Neuronal stem cell (in vitro differentiated cells): ENCODE measurements at regions not wholly inside any gene's neighbourhood (a gene's known extent, or its start where the extent isn't known, plus 50 kb on each side); places are given as distances from the start of the nearest gene placed in this dataset.

ENCODE experiments used
- DNase-seq: peaks from one replicate; pipeline ENCODE4 v3.0.0-alpha.2; 2013; ENCODE audit warnings: low spot score
- H2AFZ ChIP-seq: one replicate; pipeline ENCODE4 v1.6.1; 2013; ENCODE audit warnings: mild to moderate bottlenecking, low read length, inconsistent platforms
- H2AK5ac ChIP-seq: 2 replicates; pipeline ENCODE4 v1.6.1; 2013; ENCODE audit warnings: low read depth, mild to moderate bottlenecking, inconsistent platforms, low read length, moderate library complexity, mixed read lengths
- H2BK120ac ChIP-seq: 2 replicates; pipeline ENCODE4 v1.6.1; 2013; ENCODE audit warnings: low read depth, mild to moderate bottlenecking, inconsistent platforms, low read length, moderate library complexity, mixed read lengths
- H2BK12ac ChIP-seq: one replicate; pipeline ENCODE4 v1.6.1; 2013; ENCODE audit warnings: low read length, inconsistent platforms
- H2BK15ac ChIP-seq: 2 replicates; pipeline ENCODE4 v1.6.1; 2013; ENCODE audit warnings: mild to moderate bottlenecking, low read length, inconsistent platforms, mixed read lengths
- H2BK5ac ChIP-seq: one replicate; pipeline ENCODE4 v1.6.1; 2013; ENCODE audit warnings: inconsistent platforms, mild to moderate bottlenecking, low read length, moderate library complexity
- H3K14ac ChIP-seq: one replicate; pipeline ENCODE4 v1.6.1; 2013; ENCODE audit warnings: low read length, inconsistent platforms
- H3K18ac ChIP-seq: 2 replicates; pipeline ENCODE4 v1.6.1; 2013; ENCODE audit warnings: low read length, inconsistent platforms
- H3K23ac ChIP-seq: 2 replicates; pipeline ENCODE4 v1.6.1; 2013; ENCODE audit warnings: low read depth, mild to moderate bottlenecking, mixed read lengths, low read length, inconsistent platforms; ENCODE audit not compliant: poor library complexity
- H3K27ac ChIP-seq: replicated peaks from 3 replicates; pipeline ENCODE4 v1.5.1; 2013; ENCODE audit warnings: low read length, inconsistent platforms
- H3K27me3 ChIP-seq, 3 experiments: 2 replicates each; pipeline ENCODE4 v1.6.1; 2013; ENCODE audit warnings: low read length in 3 of 3, mild to moderate bottlenecking in 2 of 3, inconsistent platforms in 1 of 3, low read depth in 1 of 3, mixed read lengths in 1 of 3, moderate library complexity in 1 of 3; ENCODE audit not compliant: control insufficient read depth in 3 of 3, insufficient read depth in 3 of 3
- H3K36me3 ChIP-seq, 2 donors: replicated peaks in 1 of 2; 2 replicates each; pipeline ENCODE4 v1.6.1; 2013; ENCODE audit warnings: low read length in 2 of 2; ENCODE audit not compliant: control insufficient read depth in 2 of 2, insufficient read depth in 2 of 2
- H3K4ac ChIP-seq: 2 replicates; pipeline ENCODE4 v1.6.1; 2013; ENCODE audit warnings: inconsistent platforms, mild to moderate bottlenecking, low read length, moderate library complexity
- H3K4me1 ChIP-seq, 2 donors: 1 replicate in 1 of 2; 2 replicates in 1 of 2; pipeline ENCODE4 v1.6.1; 2013; ENCODE audit warnings: low read length in 2 of 2, low read depth in 1 of 2; ENCODE audit not compliant: control insufficient read depth in 2 of 2, insufficient read depth in 1 of 2
- H3K4me2 ChIP-seq: one replicate; pipeline ENCODE4 v1.6.1; 2013; ENCODE audit warnings: mild to moderate bottlenecking, low read length, inconsistent platforms; ENCODE audit not compliant: insufficient read depth, poor library complexity, severe bottlenecking
- H3K4me3 ChIP-seq, 2 donors: 2 replicates each; pipeline ENCODE4 v1.5.1; 2013; ENCODE audit warnings: low read length in 2 of 2, mild to moderate bottlenecking in 2 of 2, inconsistent platforms in 1 of 2, moderate library complexity in 1 of 2
- H3K79me1 ChIP-seq: one replicate; pipeline ENCODE4 v1.6.1; 2013; ENCODE audit warnings: low read depth, mild to moderate bottlenecking, inconsistent platforms, low read length, moderate library complexity
- H3K9ac ChIP-seq: one replicate; pipeline ENCODE4 v1.6.1; 2013; ENCODE audit warnings: mild to moderate bottlenecking, low read depth, low read length, inconsistent platforms; ENCODE audit not compliant: poor library complexity
- H3K9me3 ChIP-seq, 2 donors: replicated peaks in 1 of 2; 2 replicates each; pipeline versions ENCODE3 to v1.6.1; 2013; ENCODE audit warnings: low read length in 2 of 2, mild to moderate bottlenecking in 2 of 2, inconsistent platforms in 1 of 2, low read depth in 1 of 2, mixed read lengths in 1 of 2, moderate library complexity in 1 of 2; ENCODE audit not compliant: control insufficient read depth in 2 of 2, insufficient read depth in 1 of 2
- H4K8ac ChIP-seq: one replicate; pipeline ENCODE4 v1.6.1; 2013; ENCODE audit warnings: low read depth, mild to moderate bottlenecking, inconsistent platforms, low read length, moderate library complexity
- H4K91ac ChIP-seq: one replicate; pipeline ENCODE4 v1.6.1; 2013; ENCODE audit warnings: low read length, low read depth, mild to moderate bottlenecking, inconsistent platforms; ENCODE audit not compliant: poor library complexity
- WGBS, 2 donors: extraction: QIAGEN DNeasy Blood & Tissue Kit; methylation state at CpG; one replicate each; pipeline ENCODE4 v1.1.7; 2013; ENCODE audit warnings: missing lambda C conversion rate in 2 of 2, mixed read lengths in 1 of 2; ENCODE audit not compliant: insufficient read length in 2 of 2, insufficient replicate concordance in 1 of 2; ENCODE audit errors: extremely low coverage in 2 of 2; 5-methylcytosine and 5-hydroxymethylcytosine counted together

GRCh38 chr2:15856318-15856717 is 84.0 kb upstream of the MYCN start:
- no peak overlapping the region for H3K9ac ChIP-seq
- H2AK5ac ChIP-seq = no peak overlapping the region
- DNase-seq = no peak
- no peak overlapping the region for H3K4me3 ChIP-seq
- no peak overlapping the region for H3K14ac ChIP-seq
- H3K18ac ChIP-seq = no peak overlapping the region
- H2AFZ ChIP-seq = no peak overlapping the region
- no peak overlapping the region for H2BK12ac ChIP-seq
- H4K91ac ChIP-seq = no peak overlapping the region
- no peaks in the 10 kb centered on the region for H3K79me1 ChIP-seq
- WGBS, 2 donors = no CpG with 5 or more reads among the region's 3 CpGs
- H3K9me3 ChIP-seq = no peaks in the 10 kb centered on the region
- H3K23ac ChIP-seq = no peak overlapping the region
- H3K4me2 ChIP-seq = no peak overlapping the region
- no peak overlapping the region for H3K27ac ChIP-seq
- H2BK120ac ChIP-seq = no peak overlapping the region
- peaks cover 0 to 2% of the 10 kb centered on the region in 2 donors for H3K4me1 ChIP-seq
- no peak overlapping the region for H3K4ac ChIP-seq
- H4K8ac ChIP-seq = no peak overlapping the region
- no peaks in the 10 kb centered on the region for H3K27me3 ChIP-seq
- H3K36me3 ChIP-seq = no peaks in the 10 kb centered on the region
- H2BK5ac ChIP-seq = no peak overlapping the region
- H2BK15ac ChIP-seq = no peak overlapping the region

GRCh38 chr2:15858466-15858865 is 81.9 kb upstream of the MYCN start:
- no peak overlapping the region for H3K27ac ChIP-seq
- no peak overlapping the region for H2BK12ac ChIP-seq
- H3K18ac ChIP-seq = no peak overlapping the region
- peaks cover 0 to 2% of the 10 kb centered on the region in 2 donors for H3K4me1 ChIP-seq
- no peak overlapping the region for H3K23ac ChIP-seq
- H2AK5ac ChIP-seq = no peak overlapping the region
- no peak overlapping the region for H3K9ac ChIP-seq
- no peak overlapping the region for H3K4ac ChIP-seq
- H2AFZ ChIP-seq = no peak overlapping the region
- no CpG with 5 or more reads among the region's 6 CpGs for WGBS, 2 donors
- no peak overlapping the region for H2BK5ac ChIP-seq
- H3K36me3 ChIP-seq = no peaks in the 10 kb centered on the region
- no peak overlapping the region for H4K91ac ChIP-seq
- no peak overlapping the region for H3K14ac ChIP-seq
- no peak for DNase-seq
- H3K79me1 ChIP-seq = no peaks in the 10 kb centered on the region
- H3K27me3 ChIP-seq = no peaks in the 10 kb centered on the region
- H4K8ac ChIP-seq = no peak overlapping the region
- no peak overlapping the region for H3K4me3 ChIP-seq
- no peak overlapping the region for H2BK15ac ChIP-seq
- no peaks in the 10 kb centered on the region for H3K9me3 ChIP-seq
- H2BK120ac ChIP-seq = no peak overlapping the region
- no peak overlapping the region for H3K4me2 ChIP-seq

GRCh38 chr2:15860051-15860663 is 80.2 kb upstream of the MYCN start:
- Histone ChIP-seq H3K27me3 (no peaks in the 10 kb centered on the region), H3K4me2 (no peak overlapping the region), H3K4me1 (peaks cover 0 to 2% of the 10 kb centered on the region in 2 donors), H3K27ac (no peak overlapping the region), H2AK5ac (no peak overlapping the region), H3K14ac (no peak overlapping the region), H3K23ac (no peak overlapping the region), H2BK5ac (no peak overlapping the region), H2AFZ (no peak overlapping the region), H3K18ac (no peak overlapping the region), H3K36me3 (no peaks in the 10 kb centered on the region), H3K9ac (no peak overlapping the region), H3K4me3 (no peak overlapping the region), H3K4ac (no peak overlapping the region), H3K9me3 (no peaks in the 10 kb centered on the region), H4K8ac (no peak overlapping the region), H2BK12ac (no peak overlapping the region), H3K79me1 (no peaks in the 10 kb centered on the region), H2BK15ac (no peak overlapping the region), H4K91ac (no peak overlapping the region), H2BK120ac (no peak overlapping the region)
- no peak for DNase-seq

GRCh38 chr2:15860760-15861159 is 79.6 kb upstream of the MYCN start:
- Histone ChIP-seq H3K27ac (no peak overlapping the region), H3K9ac (no peak overlapping the region), H3K18ac (no peak overlapping the region), H2BK12ac (no peak overlapping the region), H2AFZ (no peak overlapping the region), H3K23ac (no peak overlapping the region), H3K79me1 (no peaks in the 10 kb centered on the region), H3K9me3 (no peaks in the 10 kb centered on the region), H3K4me3 (no peak overlapping the region), H3K27me3 (no peaks in the 10 kb centered on the region), H3K4me2 (no peak overlapping the region), H2BK15ac (no peak overlapping the region), H4K8ac (no peak overlapping the region), H4K91ac (no peak overlapping the region), H2AK5ac (no peak overlapping the region), H2BK120ac (no peak overlapping the region), H2BK5ac (no peak overlapping the region), H3K4me1 (peaks cover 0 to 2% of the 10 kb centered on the region in 2 donors), H3K36me3 (no peaks in the 10 kb centered on the region), H3K4ac (no peak overlapping the region), H3K14ac (no peak overlapping the region)
- no peak for DNase-seq
- no CpG with 5 or more reads among the region's 1 CpG for WGBS, 2 donors
